Tibial nerve (tissue), 4 donors: ENCODE measurements at regions not wholly inside any gene's neighbourhood (a gene's known extent, or its start where the extent isn't known, plus 50 kb on each side); places are given as distances from the start of the nearest gene placed in this dataset.

Experiments
- DNase-seq, 2 donors: peaks; one replicate each; pipeline ENCODE4 v3.0.0-alpha.2; 2019; ENCODE audit warnings: low spot score in 2 of 2
- H3K27ac ChIP-seq, 4 donors: fragments of 200-600 bp; sonication (generic) in 3 of 4; one replicate each; pipeline ENCODE4 v1.5.1; 2017 to 2019; ENCODE audit warnings: mild to moderate bottlenecking in 1 of 4
- H3K27me3 ChIP-seq, 2 donors: fragments of 200-600 bp; sonication (generic) in 1 of 2; one replicate each; pipeline versions ENCODE4 v1.5.1 to v1.6.0; 2017 to 2019
- H3K36me3 ChIP-seq, 3 donors: fragments of 200-600 bp; sonication (generic); one replicate each; pipeline ENCODE4 v1.5.1; 2018 to 2019
- H3K4me1 ChIP-seq, 4 donors: fragments of 200-600 bp; sonication (generic) in 3 of 4; one replicate each; pipeline ENCODE4 v1.5.1; 2017 to 2019
- H3K4me3 ChIP-seq, 4 donors: fragments of 200-600 bp; sonication (generic) in 3 of 4; one replicate each; pipeline ENCODE4 v1.5.1; 2017 to 2019; ENCODE audit warnings: mild to moderate bottlenecking in 1 of 4, moderate library complexity in 1 of 4
- H3K9me3 ChIP-seq, 4 donors: fragments of 200-600 bp; sonication (generic) in 3 of 4; one replicate each; pipeline ENCODE4 v1.5.1; 2017 to 2019
- CTCF ChIP-seq, 5 experiments: fragments of 200-600 bp in 3 of 5; fragments of 450-650 bp in 2 of 5; sonication (generic) in 3 of 5; IDR thresholded peaks; one replicate each; pipeline ENCODE4 v1.5.1; 2016 to 2019; ENCODE audit warnings: antibody characterized with exemption in 5 of 5, mild to moderate bottlenecking in 3 of 5, moderate library complexity in 2 of 5
- EP300 ChIP-seq, 2 donors: sonication (generic); formaldehyde crosslinking; IDR thresholded peaks; one replicate each; pipeline ENCODE4 v1.6.1; 2017; ENCODE audit warnings: antibody characterized with exemption in 2 of 2, mild to moderate bottlenecking in 1 of 2
- POLR2A ChIP-seq, 2 donors: fragments of 450-650 bp; IDR thresholded peaks; one replicate each; pipeline ENCODE4 v1.6.1; 2017; ENCODE audit warnings: antibody characterized with exemption in 2 of 2, mild to moderate bottlenecking in 2 of 2, moderate library complexity in 2 of 2
- WGBS, 2 donors: methylation state at CpG; one replicate each; pipeline ENCODE4 v1.1.5; 2018; 5-methylcytosine and 5-hydroxymethylcytosine counted together

DNA sequence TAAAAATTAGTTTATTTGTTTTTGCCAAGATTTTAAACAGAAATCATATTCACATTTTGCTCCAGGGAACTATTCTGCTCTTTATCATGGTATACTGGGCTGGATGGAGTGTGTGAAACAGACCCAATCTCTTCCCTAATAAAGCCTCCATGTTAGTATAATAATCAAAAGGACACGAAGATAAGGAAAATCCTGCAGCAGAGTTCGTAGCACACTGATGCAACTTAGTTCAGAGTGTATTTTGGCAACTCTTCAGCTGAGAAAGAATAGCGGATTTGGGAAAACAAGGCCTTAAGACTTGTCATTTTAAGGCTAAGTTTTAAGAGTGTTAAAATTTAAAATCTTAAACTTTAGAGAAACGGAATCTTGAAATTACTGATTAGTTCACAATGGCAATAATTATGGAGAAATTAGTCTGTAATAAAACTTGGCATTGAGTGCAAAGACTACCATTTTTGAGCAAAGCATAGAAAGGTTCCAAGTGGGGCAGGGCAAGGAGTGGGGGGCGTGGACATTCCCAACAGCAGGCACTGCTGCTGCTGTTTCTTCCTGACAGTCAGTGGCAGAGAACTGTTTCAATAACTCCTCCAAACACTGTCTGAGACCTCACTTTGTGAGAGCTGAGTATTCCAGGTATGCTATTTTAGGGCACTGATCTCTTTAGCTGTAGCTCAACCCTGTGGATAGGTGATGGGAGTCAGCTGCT, 225.0 kb downstream of the HRH4 start:
- Histone ChIP-seq H3K4me3 (no peak overlapping the region), H3K27ac (no peak overlapping the region), H3K4me1 (peaks cover 0 to 4% (median 0%) of the 10 kb centered on the region in 4 donors), H3K27me3 (no peaks in the 10 kb centered on the region), H3K36me3 (no peaks in the 10 kb centered on the region), H3K9me3 (peaks cover 0 to 15% (median 0%) of the 10 kb centered on the region in 4 donors)
- DNase-seq: no peak
- TF ChIP-seq EP300 (IDR thresholded peaks at IDR 0.05) (no peak), CTCF (IDR thresholded peaks at IDR 0.05) (no peak), POLR2A (IDR thresholded peaks at IDR 0.05) (no peak)
- 60 to 72% methylated on average over 5 of the region's 5 CpGs for WGBS, 2 donors

DNA sequence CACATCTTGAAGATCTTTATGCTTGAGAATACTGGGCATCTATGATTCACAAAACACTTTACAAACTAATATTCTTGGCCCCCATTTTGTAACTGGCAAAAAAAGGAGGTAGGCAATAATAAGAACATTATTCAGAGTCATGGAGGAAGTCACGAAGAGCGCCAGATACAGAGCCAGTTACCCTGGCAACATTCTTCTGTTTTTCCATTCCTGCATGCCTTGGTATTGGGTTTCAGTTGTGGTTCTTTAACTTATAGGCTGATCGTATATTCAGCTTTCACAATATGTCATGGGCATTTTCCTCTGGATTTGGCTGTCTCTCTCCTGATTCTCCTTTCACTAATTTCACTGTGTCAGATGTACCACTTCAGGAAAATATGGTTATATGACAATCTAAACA, 234.7 kb downstream of the HRH4 start:
- 37 to 42% methylated on average over 3 of the region's 3 CpGs for WGBS, 2 donors
- no peak overlapping the region for H3K4me3 ChIP-seq
- no peaks in the 10 kb centered on the region for H3K4me1 ChIP-seq
- H3K9me3 ChIP-seq: peaks cover 0 to 8% (median 0%) of the 10 kb centered on the region in 4 donors
- no peak for DNase-seq
- TF ChIP-seq CTCF (IDR thresholded peaks at IDR 0.05): no peak
- TF ChIP-seq POLR2A (IDR thresholded peaks at IDR 0.05): no peak
- no peak for TF ChIP-seq EP300 (IDR thresholded peaks at IDR 0.05)
- no peak overlapping the region for H3K27ac ChIP-seq
- no peaks in the 10 kb centered on the region for H3K36me3 ChIP-seq
- H3K27me3 ChIP-seq: no peaks in the 10 kb centered on the region

- Histone ChIP-seq H3K36me3 (no peaks in the 10 kb centered on the region), H3K27ac (no peak overlapping the region), H3K4me1 (peaks cover 0 to 6% (median 0%) of the 10 kb centered on the region in 4 donors), H3K9me3 (peaks cover 0 to 13% (median 0%) of the 10 kb centered on the region in 4 donors), H3K27me3 (no peaks in the 10 kb centered on the region), H3K4me3 (no peak overlapping the region)
- DNase-seq: no peak
- WGBS, 2 donors: 43 to 44% methylated on average over 3 of the region's 3 CpGs
- no peak for TF ChIP-seq EP300 (IDR thresholded peaks at IDR 0.05)
Measured at GRCh38 chr18:24702001-24702515, 241.6 kb downstream of the HRH4 start.

GRCh38 chr18:24703316-24703715, 242.9 kb downstream of the HRH4 start:
- Histone ChIP-seq H3K36me3 (no peaks in the 10 kb centered on the region), H3K4me3 (no peak overlapping the region), H3K27ac (no peak overlapping the region), H3K9me3 (peaks cover 0 to 13% (median 0%) of the 10 kb centered on the region in 4 donors), H3K27me3 (no peaks in the 10 kb centered on the region), H3K4me1 (peaks cover 0 to 6% (median 0%) of the 10 kb centered on the region in 4 donors)
- TF ChIP-seq EP300 (IDR thresholded peaks at IDR 0.05): no peak
- TF ChIP-seq POLR2A (IDR thresholded peaks at IDR 0.05): no peak
- no peak for TF ChIP-seq CTCF (IDR thresholded peaks at IDR 0.05)
- no peak for DNase-seq
- 81 to 88% methylated on average over 1 of the region's 1 CpG for WGBS, 2 donors

GRCh38 chr18:24704946-24705630, 244.7 kb downstream of the HRH4 start:
- no peak overlapping the region for H3K4me3 ChIP-seq
- 28 to 39% methylated on average over 7 of the region's 7 CpGs for WGBS, 2 donors
- DNase-seq: no peak
- H3K27me3 ChIP-seq: no peaks in the 10 kb centered on the region
- no peak overlapping the region for H3K27ac ChIP-seq
- no peak for TF ChIP-seq POLR2A (IDR thresholded peaks at IDR 0.05)
- peaks cover 0 to 13% (median 0%) of the 10 kb centered on the region in 4 donors for H3K9me3 ChIP-seq
- no peaks in the 10 kb centered on the region for H3K36me3 ChIP-seq
- peaks cover 0 to 6% (median 0%) of the 10 kb centered on the region in 4 donors for H3K4me1 ChIP-seq

DNA sequence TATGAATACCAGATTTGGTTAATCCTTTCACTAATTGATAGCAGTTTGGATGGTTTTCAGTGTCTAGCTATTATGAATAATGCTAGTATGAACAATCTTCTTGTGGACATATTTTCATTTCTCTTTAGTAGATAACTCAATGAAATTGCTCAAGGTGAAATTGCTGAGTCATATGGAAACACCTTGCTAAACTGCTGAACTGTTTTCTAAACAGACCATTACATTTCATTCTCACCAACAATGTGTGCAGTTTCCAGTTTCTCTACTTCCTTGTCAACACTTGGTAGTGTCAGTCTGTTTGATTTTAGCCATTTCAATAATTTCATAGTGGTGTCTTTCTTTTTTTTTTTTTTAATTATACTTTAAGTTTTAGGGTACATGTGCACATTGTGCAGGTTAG, 250.0 kb downstream of the HRH4 start:
- no peak for DNase-seq
- no peak overlapping the region for H3K27ac ChIP-seq
- no peaks in the 10 kb centered on the region for H3K36me3 ChIP-seq
- no peak overlapping the region for H3K4me3 ChIP-seq
- H3K27me3 ChIP-seq: no peaks in the 10 kb centered on the region
- H3K9me3 ChIP-seq: no peaks in the 10 kb centered on the region
- TF ChIP-seq EP300 (IDR thresholded peaks at IDR 0.05) (no peak), POLR2A (IDR thresholded peaks at IDR 0.05) (no peak), CTCF (IDR thresholded peaks at IDR 0.05) (no peak)
- peaks cover 0 to under 1% (median 0%) of the 10 kb centered on the region in 4 donors for H3K4me1 ChIP-seq
